HepG2 (cell line): ENCODE measurements at regions not wholly inside any gene's neighbourhood (a gene's known extent, or its start where the extent isn't known, plus 50 kb on each side); places are given as distances from the start of the nearest gene placed in this dataset.
"Not testable (repeated sequence)": the region's sequence is repeated elsewhere in the genome, so short reads cannot be mapped to it uniquely, and the experiment has no call there.

Source experiments
- ATAC-seq: fragments of 200-7000 bp; cut with Tn5 transposase; 3 replicates; pipeline ENCODE4 v1.9.1; 2020; ENCODE audit warnings: mild to moderate bottlenecking, moderate library complexity
- BruUV-seq: library from RNA; stranded (reverse); fragments of 400-500 nt; replicated peaks from 2 replicates; lab custom pipeline; 2021; lab: Mats Ljungman, UMichigan
- CTCF ChIA-PET: fragments of 300-600 bp; formaldehyde crosslinking; extraction: SDS; loops from one replicate; lab custom pipeline; 2021; ENCODE audit warnings: low total read pairs, inconsistent platforms, low intra/inter-chr PET ratio; lab: Yijun Ruan, JAX
- POLR2A ChIA-PET: fragments of 350-600 bp; sonication (Branson Sonifier 250); formaldehyde crosslinking; loops from one replicate; lab custom pipeline; 2020; ENCODE audit warnings: antibody characterized with exemption, inconsistent platforms; lab: Yijun Ruan, JAX
- DNase-seq: peaks from one replicate; pipeline ENCODE4 v3.0.0-alpha.2; 2015; ENCODE audit warnings: low spot score
- FAIRE-seq: peaks from 3 replicates; lab custom pipeline; 2011; peaks lifted over from hg19 to GRCh38; lab: Jason Lieb, UNC
- H2AFZ ChIP-seq: one replicate; pipeline ENCODE4 v1.6.1; 2011; ENCODE audit warnings: low read length, inconsistent platforms
- H3K27ac ChIP-seq: fragments of 300-600 bp; 3 replicates; pipeline ENCODE4 v1.8.0; 2011; ENCODE audit warnings: mixed run types, mild to moderate bottlenecking, mixed read lengths, low read length, inconsistent platforms; ENCODE audit not compliant: insufficient read depth; ENCODE audit errors: extremely low read length
- H3K27me3 ChIP-seq, 2 experiments: fragments of 200-600 bp in 1 of 2; 2 replicates in 1 of 2; 3 replicates in 1 of 2; pipeline versions ENCODE4 v1.6.0 to v1.8.0; 2011; ENCODE audit warnings: low read length in 2 of 2, mild to moderate bottlenecking in 2 of 2, moderate library complexity in 2 of 2, inconsistent platforms in 1 of 2; ENCODE audit not compliant: insufficient read depth in 2 of 2, control insufficient read depth in 1 of 2
- H3K36me3 ChIP-seq, 2 experiments: fragments of 200-600 bp in 1 of 2; replicated peaks in 1 of 2; 2 replicates in 1 of 2; 3 replicates in 1 of 2; pipeline versions ENCODE4 v1.5.1 to v1.8.0; 2011; ENCODE audit warnings: low read length in 2 of 2, inconsistent platforms in 1 of 2; ENCODE audit not compliant: insufficient read depth in 2 of 2, control insufficient read depth in 1 of 2
- H3K4me1 ChIP-seq: 2 replicates; pipeline ENCODE4 v1.5.1; 2012; ENCODE audit warnings: low read length, inconsistent platforms; ENCODE audit not compliant: insufficient read depth
- H3K4me2 ChIP-seq: 2 replicates; pipeline ENCODE4 v1.6.0; 2011; ENCODE audit warnings: low read depth, low read length, inconsistent platforms
- H3K4me3 ChIP-seq, 3 experiments: fragments of 200-600 bp in 1 of 3; sonication (generic), shearing (Covaris generic) in 1 of 3; replicated peaks in 1 of 3; 2 replicates each; pipeline ENCODE4 v1.5.1; 2011 to 2016; ENCODE audit warnings: low read length in 3 of 3, inconsistent platforms in 2 of 3, low read depth in 2 of 3, mild to moderate bottlenecking in 2 of 3, control low read depth in 1 of 3, mixed read lengths in 1 of 3; ENCODE audit not compliant: insufficient read depth in 1 of 3
- H3K79me2 ChIP-seq: one replicate; pipeline ENCODE4 v1.6.1; 2011; ENCODE audit warnings: low read length, inconsistent platforms; ENCODE audit not compliant: insufficient read depth
- H3K9ac ChIP-seq: 2 replicates; pipeline ENCODE4 v1.6.0; 2011; ENCODE audit warnings: mild to moderate bottlenecking, low read depth, low read length, inconsistent platforms; ENCODE audit not compliant: insufficient read depth
- H3K9me3 ChIP-seq: 2 replicates; pipeline ENCODE4 v1.5.1; 2012; ENCODE audit warnings: mild to moderate bottlenecking, low read length
- H4K20me1 ChIP-seq: 2 replicates; pipeline ENCODE4 v1.6.0; 2011; ENCODE audit warnings: inconsistent platforms, mild to moderate bottlenecking, low read length, moderate library complexity; ENCODE audit not compliant: insufficient read depth
- HNRNPLL ChIP-seq: fragments of 200-400 bp; formaldehyde crosslinking; IDR thresholded peaks from 2 replicates; pipeline ENCODE4 v1.6.1; 2017; ENCODE audit warnings: mild to moderate bottlenecking, low read depth, low read length; ENCODE audit not compliant: poor library complexity, severe bottlenecking
- KDM5B ChIP-seq: sonication (generic); formaldehyde crosslinking; IDR thresholded peaks from 2 replicates; pipeline ENCODE4 v1.4.0; 2020; ENCODE audit warnings: missing genetic modification reagents, mild to moderate bottlenecking, borderline replicate concordance
- PCBP1 ChIP-seq: fragments of 200-400 bp; formaldehyde crosslinking; IDR thresholded peaks from 2 replicates; pipeline ENCODE4 v1.6.1; 2017; ENCODE audit warnings: mild to moderate bottlenecking, low read depth, low read length, borderline replicate concordance
- RXRA ChIP-seq: sonication (generic); formaldehyde crosslinking; IDR thresholded peaks from 2 replicates; pipeline ENCODE4 v1.5.1; 2020; ENCODE audit warnings: missing genetic modification reagents
- WGBS: methylation state at CpG from one replicate; pipeline ENCODE4 v1.1.6; 2017; ENCODE audit warnings: low lambda C conversion rate; 5-methylcytosine and 5-hydroxymethylcytosine counted together
- in situ Hi-C: cut with HindIII; loops from 2 replicates; pipeline ENCODE4 v1.10.0; 2017; ENCODE audit warnings: low pct_unique_long_range_greater_than_20kb; ENCODE audit not compliant: extremely low pct_ligation_motif_present
- intact Hi-C: fragments of 100-400 bp; cut with micrococcal nuclease; formaldehyde crosslinking; loops from one replicate; pipeline ENCODE4 v1.10.0; 2022; ENCODE audit not compliant: unreplicated experiment
- TF ChIP-seq, protein P1 (sequence below): sonication (generic); formaldehyde crosslinking; IDR thresholded peaks from 2 replicates; pipeline ENCODE4 v1.4.0; 2020; ENCODE audit warnings: missing genetic modification reagents
- TF ChIP-seq, protein P2 (sequence below): sonication (generic); formaldehyde crosslinking; IDR thresholded peaks from 2 replicates; pipeline ENCODE4 v1.4.0; 2020; ENCODE audit warnings: missing genetic modification reagents
- TF ChIP-seq, protein P3 (sequence below): sonication (generic); formaldehyde crosslinking; IDR thresholded peaks from 2 replicates; pipeline ENCODE4 v1.5.0; 2020; ENCODE audit warnings: missing genetic modification reagents
- TF ChIP-seq, protein P4 (sequence below): sonication (generic); formaldehyde crosslinking; IDR thresholded peaks from 2 replicates; pipeline ENCODE4 v1.8.1; 2023; ENCODE audit warnings: missing genetic modification reagents, mild to moderate bottlenecking, borderline replicate concordance

DNA sequence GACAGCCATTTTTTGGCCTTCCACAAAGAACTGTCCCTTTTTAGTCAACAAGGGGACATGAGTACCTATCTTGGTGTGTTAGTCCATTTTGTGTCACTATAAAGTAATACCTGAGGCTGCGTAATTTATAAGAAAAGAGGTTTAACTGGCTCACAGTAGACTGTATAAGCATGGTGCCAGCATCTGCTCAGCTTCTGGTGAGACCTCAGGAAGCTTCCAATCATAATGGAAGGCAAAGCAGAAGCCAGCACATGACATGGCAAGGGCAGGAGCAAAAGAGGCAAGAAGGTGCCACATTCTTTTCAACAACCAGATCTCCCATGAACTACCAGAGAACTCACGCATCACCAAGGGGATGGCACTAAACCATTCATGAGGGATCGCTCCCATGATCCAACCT lies 66.1 kb upstream of the VGLL4 start (continued):
- TF ChIP-seq, protein P1, sequence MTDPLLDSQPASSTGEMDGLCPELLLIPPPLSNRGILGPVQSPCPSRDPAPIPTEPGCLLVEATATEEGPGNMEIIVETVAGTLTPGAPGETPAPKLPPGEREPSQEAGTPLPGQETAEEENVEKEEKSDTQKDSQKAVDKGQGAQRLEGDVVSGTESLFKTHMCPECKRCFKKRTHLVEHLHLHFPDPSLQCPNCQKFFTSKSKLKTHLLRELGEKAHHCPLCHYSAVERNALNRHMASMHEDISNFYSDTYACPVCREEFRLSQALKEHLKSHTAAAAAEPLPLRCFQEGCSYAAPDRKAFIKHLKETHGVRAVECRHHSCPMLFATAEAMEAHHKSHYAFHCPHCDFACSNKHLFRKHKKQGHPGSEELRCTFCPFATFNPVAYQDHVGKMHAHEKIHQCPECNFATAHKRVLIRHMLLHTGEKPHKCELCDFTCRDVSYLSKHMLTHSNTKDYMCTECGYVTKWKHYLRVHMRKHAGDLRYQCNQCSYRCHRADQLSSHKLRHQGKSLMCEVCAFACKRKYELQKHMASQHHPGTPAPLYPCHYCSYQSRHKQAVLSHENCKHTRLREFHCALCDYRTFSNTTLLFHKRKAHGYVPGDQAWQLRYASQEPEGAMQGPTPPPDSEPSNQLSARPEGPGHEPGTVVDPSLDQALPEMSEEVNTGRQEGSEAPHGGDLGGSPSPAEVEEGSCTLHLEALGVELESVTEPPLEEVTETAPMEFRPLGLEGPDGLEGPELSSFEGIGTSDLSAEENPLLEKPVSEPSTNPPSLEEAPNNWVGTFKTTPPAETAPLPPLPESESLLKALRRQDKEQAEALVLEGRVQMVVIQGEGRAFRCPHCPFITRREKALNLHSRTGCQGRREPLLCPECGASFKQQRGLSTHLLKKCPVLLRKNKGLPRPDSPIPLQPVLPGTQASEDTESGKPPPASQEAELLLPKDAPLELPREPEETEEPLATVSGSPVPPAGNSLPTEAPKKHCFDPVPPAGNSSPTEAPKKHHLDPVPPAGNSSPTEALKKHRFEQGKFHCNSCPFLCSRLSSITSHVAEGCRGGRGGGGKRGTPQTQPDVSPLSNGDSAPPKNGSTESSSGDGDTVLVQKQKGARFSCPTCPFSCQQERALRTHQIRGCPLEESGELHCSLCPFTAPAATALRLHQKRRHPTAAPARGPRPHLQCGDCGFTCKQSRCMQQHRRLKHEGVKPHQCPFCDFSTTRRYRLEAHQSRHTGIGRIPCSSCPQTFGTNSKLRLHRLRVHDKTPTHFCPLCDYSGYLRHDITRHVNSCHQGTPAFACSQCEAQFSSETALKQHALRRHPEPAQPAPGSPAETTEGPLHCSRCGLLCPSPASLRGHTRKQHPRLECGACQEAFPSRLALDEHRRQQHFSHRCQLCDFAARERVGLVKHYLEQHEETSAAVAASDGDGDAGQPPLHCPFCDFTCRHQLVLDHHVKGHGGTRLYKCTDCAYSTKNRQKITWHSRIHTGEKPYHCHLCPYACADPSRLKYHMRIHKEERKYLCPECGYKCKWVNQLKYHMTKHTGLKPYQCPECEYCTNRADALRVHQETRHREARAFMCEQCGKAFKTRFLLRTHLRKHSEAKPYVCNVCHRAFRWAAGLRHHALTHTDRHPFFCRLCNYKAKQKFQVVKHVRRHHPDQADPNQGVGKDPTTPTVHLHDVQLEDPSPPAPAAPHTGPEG = no peak
- TF ChIP-seq PCBP1 (no peak), KDM5B (CRISPR knock-in tag) (no peak), RXRA (CRISPR knock-in tag) (no peak), HNRNPLL (no peak)
- TF ChIP-seq, protein P2, sequence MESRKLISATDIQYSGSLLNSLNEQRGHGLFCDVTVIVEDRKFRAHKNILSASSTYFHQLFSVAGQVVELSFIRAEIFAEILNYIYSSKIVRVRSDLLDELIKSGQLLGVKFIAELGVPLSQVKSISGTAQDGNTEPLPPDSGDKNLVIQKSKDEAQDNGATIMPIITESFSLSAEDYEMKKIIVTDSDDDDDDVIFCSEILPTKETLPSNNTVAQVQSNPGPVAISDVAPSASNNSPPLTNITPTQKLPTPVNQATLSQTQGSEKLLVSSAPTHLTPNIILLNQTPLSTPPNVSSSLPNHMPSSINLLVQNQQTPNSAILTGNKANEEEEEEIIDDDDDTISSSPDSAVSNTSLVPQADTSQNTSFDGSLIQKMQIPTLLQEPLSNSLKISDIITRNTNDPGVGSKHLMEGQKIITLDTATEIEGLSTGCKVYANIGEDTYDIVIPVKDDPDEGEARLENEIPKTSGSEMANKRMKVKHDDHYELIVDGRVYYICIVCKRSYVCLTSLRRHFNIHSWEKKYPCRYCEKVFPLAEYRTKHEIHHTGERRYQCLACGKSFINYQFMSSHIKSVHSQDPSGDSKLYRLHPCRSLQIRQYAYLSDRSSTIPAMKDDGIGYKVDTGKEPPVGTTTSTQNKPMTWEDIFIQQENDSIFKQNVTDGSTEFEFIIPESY = no peak
- TF ChIP-seq, protein P3, sequence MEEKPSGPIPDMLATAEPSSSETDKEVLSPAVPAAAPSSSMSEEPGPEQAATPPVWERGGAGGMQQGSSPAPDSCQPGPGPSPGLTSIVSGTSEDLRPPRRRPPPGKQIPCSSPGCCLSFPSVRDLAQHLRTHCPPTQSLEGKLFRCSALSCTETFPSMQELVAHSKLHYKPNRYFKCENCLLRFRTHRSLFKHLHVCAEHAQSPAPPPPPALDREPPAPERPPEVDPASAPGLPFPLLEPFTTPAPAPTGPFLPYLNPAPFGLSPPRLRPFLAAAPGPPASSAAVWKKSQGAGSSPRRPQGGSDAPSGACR = no peak
- TF ChIP-seq, protein P4, sequence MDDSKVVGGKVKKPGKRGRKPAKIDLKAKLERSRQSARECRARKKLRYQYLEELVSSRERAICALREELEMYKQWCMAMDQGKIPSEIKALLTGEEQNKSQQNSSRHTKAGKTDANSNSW = no peak

DNA sequence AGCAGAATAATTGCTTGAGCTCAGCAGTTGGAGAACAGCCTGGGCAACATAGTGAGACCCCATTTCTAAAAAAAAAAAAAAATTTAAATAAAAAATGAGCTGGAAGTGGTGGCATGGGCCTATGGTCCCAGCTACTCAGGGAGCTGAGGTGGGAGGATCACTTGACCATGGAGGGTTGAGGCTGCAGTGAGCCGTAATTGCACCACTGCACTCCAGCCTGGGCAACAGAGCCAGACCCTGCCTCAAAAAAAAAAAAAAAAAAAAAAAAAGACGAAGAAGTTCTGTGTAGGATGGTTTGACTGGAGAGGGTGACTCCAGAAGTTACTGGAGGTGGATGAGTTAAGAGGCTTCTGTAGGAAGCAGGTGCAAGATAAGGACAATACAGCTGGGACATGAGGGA lies 63.4 kb upstream of the VGLL4 start:
- H3K4me1 ChIP-seq, H2AFZ ChIP-seq, FAIRE-seq, H3K36me3 ChIP-seq, H4K20me1 ChIP-seq, in situ Hi-C loops, ATAC-seq, H3K9ac ChIP-seq, H3K4me2 ChIP-seq, DNase-seq, CTCF ChIA-PET, H3K27me3 ChIP-seq, POLR2A ChIA-PET, H3K27ac ChIP-seq, intact Hi-C loops, H3K4me3 ChIP-seq, BruUV-seq: not testable (repeated sequence)
- peaks cover 16% of the 10 kb centered on the region for H3K79me2 ChIP-seq
- H3K9me3 ChIP-seq = peaks cover 11% of the 10 kb centered on the region; the same call in 1 of the 2 replicates
- WGBS = 88% methylated on average over 2 of the region's 2 CpGs
